ENCODE measurements at regions not wholly inside any gene's neighbourhood (a gene's known extent, or its start where the extent isn't known, plus 50 kb on each side); places are given as distances from the start of the nearest gene placed in this dataset.

GRCh38 chr4:140250989-140251552, 97.1 kb upstream of the MAML3 start:
- DNase-seq (ENCODE audit: low read depth in 1 of 2, low spot score in 1 of 2), result no peak

- no peak for DNase-seq (ENCODE audit: low read depth in 1 of 2, low spot score in 1 of 2)
These were observed 95.4 kb upstream of the MAML3 start for GRCh38 chr4:140249351-140249750.

GRCh38 chr4:140247237-140247636, 93.3 kb upstream of the MAML3 start:
- DNase-seq (ENCODE audit: low read depth in 1 of 2, low spot score in 1 of 2), result no peak

GRCh38 chr4:140246216-140246615, 92.2 kb upstream of the MAML3 start:
- no peak for DNase-seq (ENCODE audit: low read depth in 1 of 2, low spot score in 1 of 2)

- no peak for DNase-seq (ENCODE audit: low read depth in 1 of 2, low spot score in 1 of 2)
These were observed 90.3 kb upstream of the MAML3 start for GRCh38 chr4:140244328-140244727.

- DNase-seq (ENCODE audit: low read depth in 1 of 2, low spot score in 1 of 2), result no peak
These were observed 89.3 kb upstream of the MAML3 start for GRCh38 chr4:140243278-140243753.

GRCh38 chr4:140242357-140243277, 88.6 kb upstream of the MAML3 start:
- no peak for DNase-seq (ENCODE audit: low read depth in 1 of 2, low spot score in 1 of 2)

GRCh38 chr4:140240237-140240636, 86.3 kb upstream of the MAML3 start:
- DNase-seq (ENCODE audit: low read depth in 1 of 2, low spot score in 1 of 2), result no peak

- no peak for DNase-seq (ENCODE audit: low read depth in 1 of 2, low spot score in 1 of 2)
These were observed 85.3 kb upstream of the MAML3 start for GRCh38 chr4:140239311-140239710.

GRCh38 chr4:140238351-140239056, 84.5 kb upstream of the MAML3 start:
- DNase-seq (ENCODE audit: low read depth in 1 of 2, low spot score in 1 of 2), result no peak

- DNase-seq (ENCODE audit: low read depth in 1 of 2, low spot score in 1 of 2), result no peak
These were observed 83.8 kb upstream of the MAML3 start for GRCh38 chr4:140237616-140238350.

- DNase-seq (ENCODE audit: low read depth in 1 of 2, low spot score in 1 of 2), result no peak
These were observed 82.7 kb upstream of the MAML3 start for GRCh38 chr4:140236654-140237169.

GRCh38 chr4:140234697-140235060, 80.7 kb upstream of the MAML3 start:
- DNase-seq (ENCODE audit: low read depth in 1 of 2, low spot score in 1 of 2), result no peak

GRCh38 chr4:140233791-140234696, 80.1 kb upstream of the MAML3 start:
- DNase-seq (ENCODE audit: low read depth in 1 of 2, low spot score in 1 of 2), result no peak

GRCh38 chr4:140229881-140230280, 75.9 kb upstream of the MAML3 start:
- DNase-seq (ENCODE audit: low read depth in 1 of 2, low spot score in 1 of 2), result no peak

GRCh38 chr4:140227286-140227685, 73.3 kb upstream of the MAML3 start:
- no peak for DNase-seq (ENCODE audit: low read depth in 1 of 2, low spot score in 1 of 2)

- DNase-seq (ENCODE audit: low read depth in 1 of 2, low spot score in 1 of 2), result no peak
These were observed 69.2 kb upstream of the MAML3 start for GRCh38 chr4:140223056-140223810.

GRCh38 chr4:140222171-140222570, 68.2 kb upstream of the MAML3 start:
- no peak for DNase-seq (ENCODE audit: low read depth in 1 of 2, low spot score in 1 of 2)

- no peak for DNase-seq (ENCODE audit: low read depth in 1 of 2, low spot score in 1 of 2)
These were observed 66.1 kb upstream of the MAML3 start for GRCh38 chr4:140220058-140220457.
